Pons (tissue), 1 donor: ENCODE measurements at regions not wholly inside any gene's neighbourhood (a gene's known extent, or its start where the extent isn't known, plus 50 kb on each side); places are given as distances from the start of the nearest gene placed in this dataset.
A peak's percentile ranks its signal among the peaks of the same experiment; 100 is the strongest.

Source experiments
- DNase-seq: peaks from one replicate; pipeline ENCODE4 v3.0.0-alpha.2; 2016; ENCODE audit warnings: low spot score

DNA sequence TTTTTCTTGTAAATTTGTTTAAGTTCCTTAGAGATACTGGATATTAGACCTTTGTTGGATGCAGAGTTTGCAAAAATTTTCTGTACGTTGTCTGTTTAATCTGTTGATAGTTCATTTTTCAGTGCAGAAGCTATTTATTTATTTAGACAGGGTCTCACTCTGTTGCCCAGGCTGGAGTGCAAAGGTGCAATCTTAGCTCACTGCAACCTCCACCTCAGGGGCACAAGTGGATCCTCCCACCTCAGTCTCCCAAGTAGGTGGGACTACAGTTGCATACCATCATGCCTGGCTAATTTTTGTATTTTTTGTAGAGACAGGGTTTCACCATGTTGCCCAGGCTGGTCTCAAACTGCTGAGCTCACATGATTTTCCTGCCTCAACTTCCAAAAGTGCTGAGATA is 568.2 kb upstream of the REG3G start:
- no peak for DNase-seq

DNA sequence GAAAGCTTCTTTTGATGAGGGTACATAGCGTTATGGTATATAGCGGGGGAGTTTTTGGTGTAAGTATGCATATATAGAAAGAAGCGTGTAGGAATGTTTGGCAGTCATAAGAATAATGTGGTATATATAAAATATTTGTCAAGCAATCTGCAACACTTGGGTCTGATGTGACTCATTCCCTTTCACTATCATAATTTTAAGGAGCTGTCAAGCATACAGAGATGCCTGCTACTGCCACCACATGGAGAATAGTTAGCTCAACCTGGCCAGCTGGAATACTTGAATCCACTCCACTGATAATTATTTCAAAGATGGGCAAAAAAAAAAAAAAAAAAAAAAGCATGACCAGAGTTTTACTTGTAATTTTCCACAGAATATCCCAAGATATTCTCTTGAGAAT is 559.8 kb upstream of the REG3G start:
- peak; percentile 37 for DNase-seq

DNA sequence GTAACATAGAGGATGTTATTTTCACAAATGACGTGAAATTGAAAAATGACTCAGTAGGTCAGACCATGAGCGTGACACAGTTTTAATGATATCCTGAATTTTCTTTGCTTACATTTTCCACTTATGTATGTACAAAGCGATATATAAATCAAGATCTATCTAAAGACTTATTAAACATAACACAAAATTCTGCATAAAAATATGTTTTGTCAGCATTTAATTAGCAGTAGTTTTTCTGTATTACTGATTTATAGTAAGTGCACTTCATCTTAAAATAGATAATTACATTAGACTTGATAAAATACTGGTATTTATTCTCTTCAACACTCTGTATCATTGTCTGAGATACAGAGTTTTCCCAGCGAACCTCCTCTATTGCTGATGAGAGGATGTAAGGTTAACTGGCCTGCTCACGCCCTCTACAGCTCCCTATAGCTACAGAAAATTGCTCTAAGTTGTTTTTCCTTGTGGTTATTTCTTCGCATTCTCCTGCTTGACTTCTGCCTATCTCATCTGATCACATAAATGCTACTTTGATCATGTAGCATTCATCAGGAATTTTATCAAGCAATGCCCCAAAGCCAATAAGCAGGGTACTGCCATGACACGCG is 548.8 kb upstream of the REG3G start:
- peak; percentile 11 for DNase-seq

DNA sequence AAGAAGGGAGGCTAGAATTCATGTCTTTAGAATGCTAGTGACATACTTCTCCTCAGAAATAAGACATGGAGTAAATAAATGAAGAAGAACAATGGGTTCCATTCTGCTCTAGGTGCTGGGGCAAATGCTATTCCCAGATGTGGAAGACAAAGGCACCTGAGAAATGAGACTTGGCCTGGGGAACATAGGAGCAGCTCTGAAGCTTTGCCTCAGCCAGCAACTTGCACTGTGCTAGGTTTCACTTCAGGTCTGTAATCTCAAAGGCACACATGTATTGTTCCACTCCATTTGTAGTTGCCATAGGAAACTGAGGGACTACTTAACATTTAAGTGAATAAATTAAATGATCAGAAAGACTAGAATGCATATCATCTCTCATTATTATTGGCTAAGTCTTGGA is 538.9 kb upstream of the REG3G start:
- peak; percentile 32 for DNase-seq

DNA sequence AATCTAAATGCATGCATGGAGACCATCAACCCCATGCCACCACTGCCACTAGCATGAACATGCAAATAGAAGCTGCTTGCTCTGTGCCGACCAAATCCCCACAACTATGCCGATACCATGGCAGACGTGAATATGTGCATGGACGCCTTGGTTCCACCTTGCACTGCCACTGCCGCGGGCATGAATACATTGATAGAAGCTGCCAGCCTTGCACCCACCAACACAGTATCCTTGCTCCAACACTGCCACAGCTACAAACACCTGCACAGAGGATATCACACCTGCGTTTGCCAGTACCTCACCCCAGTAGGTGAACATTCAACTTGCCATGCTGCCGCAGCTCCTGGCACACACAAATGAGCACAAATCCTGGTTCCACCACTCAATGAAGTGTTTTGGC is 527.4 kb upstream of the REG3G start:
- DNase-seq, result no peak

DNA sequence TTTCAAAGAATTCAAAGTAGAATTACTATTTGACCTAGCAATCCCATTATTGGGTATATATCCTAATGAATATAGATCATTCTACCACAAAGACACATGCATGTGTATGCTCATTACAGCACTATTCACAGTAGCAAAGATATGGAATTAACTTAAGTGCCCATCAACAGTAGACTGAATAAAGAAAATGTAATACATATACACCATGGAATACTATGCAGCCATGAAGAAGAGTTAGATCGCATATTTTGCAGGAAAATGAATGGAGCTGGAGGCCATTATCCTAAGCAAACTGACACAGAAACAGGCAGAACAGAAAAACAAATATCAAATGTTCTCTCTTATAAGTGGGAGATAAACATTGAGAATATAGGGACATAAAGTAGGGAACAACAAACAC is 519.2 kb upstream of the REG3G start:
- DNase-seq, result no peak

DNA sequence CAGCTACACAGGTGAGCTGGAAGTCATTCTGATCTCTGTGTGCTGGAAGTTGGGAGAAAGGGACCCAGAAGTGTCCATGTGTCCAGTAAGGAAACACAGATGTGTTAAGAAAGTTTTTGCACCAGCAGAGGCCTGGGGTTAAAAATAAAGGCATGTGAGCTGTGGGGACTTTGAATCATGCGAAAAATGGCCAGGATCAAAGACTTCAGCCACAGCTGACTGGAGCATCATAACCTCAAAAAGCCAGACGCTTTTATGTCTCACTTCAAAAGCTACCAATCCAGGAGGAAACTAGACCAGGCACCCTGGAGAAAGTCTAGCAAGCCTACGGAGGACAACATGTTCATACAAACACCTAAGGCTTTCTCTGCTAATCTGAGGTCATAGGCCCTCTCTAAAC is 503.6 kb upstream of the REG3G start:
- DNase-seq, result no peak

DNA sequence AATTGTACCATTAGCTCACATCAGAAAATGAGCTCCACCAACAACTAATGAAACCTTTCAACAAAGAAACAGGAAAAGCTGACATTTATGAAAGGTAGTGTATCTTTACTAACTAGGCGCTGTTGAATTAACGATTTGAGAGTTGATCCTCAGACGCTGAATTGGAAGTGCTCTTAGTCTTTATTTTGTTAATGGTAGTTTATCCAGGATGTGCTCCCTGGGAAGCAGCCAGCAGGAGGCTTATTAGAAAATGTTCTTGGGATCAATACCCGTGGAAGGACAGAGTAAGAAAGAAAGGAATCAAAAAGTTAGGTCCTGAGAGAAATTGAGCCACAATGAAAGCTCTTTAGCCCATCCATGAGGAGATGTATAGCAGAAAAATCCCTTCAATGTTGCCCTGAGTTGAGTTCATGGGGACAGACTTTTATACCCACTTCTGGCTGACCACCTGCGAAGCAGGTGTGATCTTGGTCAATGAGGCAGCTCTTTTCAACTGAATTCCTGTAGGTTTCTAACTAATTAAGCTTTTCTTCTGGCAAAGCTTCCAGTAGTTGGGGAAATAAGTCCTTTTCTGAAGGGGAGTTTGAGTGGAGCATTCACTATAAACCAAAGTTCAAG is 492.6 kb upstream of the REG3G start:
- no peak for DNase-seq

DNA sequence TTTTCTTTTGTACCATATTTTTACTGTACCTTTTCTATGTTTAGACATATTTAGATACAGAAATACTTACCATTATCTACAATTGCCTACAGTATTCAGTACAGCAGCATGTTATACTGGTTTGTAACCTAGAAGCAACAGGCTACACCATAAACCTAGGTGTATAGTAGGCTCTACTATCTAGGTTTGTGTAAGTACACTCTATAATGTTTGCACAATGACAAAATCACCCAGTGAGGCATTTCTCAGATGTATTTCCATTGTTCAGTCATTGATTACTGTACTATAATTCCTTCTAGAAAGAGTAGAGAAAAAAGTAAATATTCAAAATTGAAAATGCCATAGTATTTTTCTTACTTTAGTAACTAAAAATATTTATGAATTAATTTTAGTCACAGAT is 490.1 kb upstream of the REG3G start:
- no peak for DNase-seq

DNA sequence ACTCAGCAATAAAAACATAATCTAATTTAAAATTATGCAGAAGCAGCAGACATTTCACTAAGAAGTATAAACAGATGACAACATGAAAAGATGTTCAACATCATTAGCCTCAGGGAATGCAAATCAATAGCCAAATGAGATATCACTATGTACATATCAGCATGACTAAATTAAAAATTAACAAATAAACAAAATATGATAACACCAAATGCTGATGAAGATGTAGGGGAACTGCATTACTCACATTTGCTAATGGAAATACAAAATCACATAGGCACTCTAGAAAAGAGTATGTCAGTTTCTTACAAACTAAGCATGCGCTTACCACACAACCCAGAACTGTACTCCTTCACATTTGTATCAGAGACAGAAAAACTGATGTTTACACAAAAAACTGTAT is 487.2 kb upstream of the REG3G start:
- no peak for DNase-seq

DNA sequence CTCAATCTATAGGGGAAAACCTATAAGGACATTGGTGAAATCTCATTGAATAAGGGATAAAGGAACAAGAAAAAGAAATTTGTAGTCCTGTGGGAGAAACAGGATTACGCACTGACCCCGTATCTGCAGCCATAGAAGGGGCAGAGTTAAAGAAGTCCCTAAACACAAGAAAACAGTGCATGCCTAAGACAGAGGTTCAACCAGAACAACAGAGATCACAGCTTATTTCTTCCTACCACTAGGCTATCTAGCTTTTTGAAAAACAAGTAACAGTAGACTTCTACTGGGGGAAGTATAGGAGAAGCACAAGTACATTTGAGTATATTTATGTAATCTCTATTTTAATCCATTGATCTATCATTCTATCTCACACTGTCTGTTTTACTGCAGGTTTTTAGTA is 485.2 kb upstream of the REG3G start:
- no peak for DNase-seq

DNA sequence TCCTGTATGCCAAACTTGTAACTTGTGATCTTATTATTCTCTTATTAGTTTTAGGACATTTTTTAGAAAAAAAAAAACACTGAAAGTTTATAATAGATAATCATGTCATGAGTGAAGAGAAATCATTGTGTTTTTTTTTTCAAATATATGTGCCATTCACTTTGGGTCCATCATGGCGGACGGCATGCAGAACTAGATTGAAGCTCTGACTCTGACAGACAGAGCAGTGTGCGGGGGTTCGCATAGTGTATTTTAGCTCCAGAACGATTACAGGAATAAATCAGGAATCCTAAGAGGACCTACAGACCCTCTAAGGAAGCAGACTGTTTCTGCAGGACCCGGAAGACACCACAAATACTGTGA is 484.4 kb upstream of the REG3G start:
- DNase-seq, result no peak

DNA sequence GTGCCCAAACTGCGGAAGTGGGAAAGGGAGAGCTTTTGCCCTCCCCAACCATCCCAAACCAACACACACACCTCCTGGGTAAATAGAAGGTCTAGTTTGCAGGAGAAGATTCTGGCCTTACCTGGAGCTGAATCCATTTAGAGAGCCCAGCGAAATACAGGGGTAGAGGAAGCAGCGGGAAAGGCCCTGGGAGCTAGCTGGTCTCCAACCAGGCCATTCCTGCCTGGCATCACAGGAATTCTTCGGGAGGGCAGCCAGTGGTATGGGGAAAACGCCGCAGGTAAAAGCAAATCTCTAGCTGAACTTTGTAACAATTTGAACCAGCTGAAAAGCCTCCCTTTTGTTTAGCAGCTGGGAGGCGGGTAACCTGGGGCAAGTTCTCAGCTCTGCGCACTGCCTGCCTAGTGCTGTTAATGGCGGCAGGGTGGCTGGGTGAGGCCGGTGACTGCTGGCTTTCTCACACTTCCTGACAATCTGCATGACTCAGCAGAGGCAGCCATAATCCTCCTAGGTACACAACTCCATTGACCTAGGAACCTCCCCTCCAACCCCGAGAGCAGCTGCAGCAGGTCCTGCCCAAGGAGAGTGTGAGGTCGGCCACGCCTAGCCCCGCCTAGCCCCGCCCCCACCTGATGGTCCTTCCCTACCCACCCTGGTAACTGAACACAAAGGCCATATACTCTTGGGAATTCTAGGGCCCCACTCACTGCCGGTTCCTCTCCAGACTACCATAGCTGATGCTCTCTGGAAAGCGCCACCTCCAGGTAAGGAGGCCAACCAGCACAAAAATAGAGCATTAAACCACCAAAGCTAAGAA is 483.8 kb upstream of the REG3G start:
- no peak for DNase-seq

DNA sequence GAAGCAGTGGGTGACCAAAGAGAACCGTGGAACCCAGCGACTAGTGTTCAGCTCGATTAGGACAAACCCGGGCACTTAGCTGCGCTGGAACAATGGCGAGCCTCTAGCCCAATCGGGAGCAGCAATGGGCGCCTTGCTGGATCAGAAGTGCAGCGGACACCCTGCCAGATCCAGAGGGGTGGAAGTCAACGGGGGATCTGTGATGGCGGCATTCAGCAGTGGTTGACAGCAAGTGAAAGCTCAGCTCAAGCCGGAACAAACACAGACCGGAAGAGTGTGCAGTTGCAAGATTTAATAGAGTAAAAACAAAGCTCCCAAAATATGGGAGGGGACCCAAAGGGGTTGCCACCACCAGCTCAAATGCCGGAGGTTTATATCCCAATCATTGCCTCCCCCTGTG is 478.7 kb upstream of the REG3G start:
- DNase-seq, result no peak

DNA sequence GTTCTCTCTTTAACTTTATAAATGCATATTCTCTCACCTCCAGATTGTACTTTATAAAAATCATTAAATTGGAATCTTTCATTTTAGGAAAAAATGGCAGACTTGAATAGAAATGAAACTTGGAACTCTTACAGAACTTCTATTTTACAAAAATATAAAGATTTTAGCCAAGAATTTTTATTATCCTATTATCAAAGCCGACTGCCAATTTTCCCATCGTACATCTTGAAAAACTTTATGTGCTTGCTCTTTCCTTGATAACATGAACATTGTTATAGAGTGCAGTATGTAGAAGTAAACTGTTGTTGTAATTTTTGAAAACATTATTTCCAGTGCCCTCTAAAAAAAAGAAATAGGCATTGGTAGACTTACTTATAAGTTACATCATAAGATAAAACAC is 475.7 kb upstream of the REG3G start:
- DNase-seq, result no peak

DNA sequence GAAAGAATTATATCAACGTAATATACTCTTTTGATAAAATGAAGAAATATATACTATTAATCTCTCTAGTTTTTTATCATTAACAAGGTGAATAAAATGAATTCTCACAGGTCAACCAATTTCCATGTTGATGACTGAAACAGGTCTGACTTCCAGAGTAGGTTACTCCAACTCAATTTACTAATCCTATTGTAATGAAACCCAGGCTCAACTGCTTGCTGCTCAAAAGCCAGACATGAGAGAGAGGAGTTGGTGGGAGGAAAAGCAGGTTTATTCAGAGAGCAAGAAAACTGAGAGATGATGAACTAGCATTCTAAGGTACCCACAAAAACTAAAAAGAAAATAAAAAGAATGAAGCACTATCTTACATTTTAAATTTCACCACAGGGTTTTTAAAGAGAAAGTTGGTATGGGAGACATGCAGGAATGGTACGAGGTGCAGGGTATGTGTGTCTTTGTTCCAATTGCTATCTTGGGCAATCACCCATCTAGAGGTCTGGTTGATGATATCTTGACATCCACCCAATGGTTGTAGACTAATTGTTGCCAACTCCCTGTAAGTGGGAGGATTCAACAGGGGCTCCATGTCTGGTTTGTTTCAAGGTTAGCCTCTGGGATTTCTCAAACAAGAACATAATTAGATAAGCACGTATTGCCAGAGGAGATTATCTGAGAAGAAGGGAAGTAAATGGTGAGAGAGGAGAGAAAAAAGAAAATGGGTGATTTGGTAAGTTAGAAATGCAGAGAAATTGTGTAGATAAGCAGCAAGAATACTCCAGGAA is 471.4 kb upstream of the REG3G start:
- no peak for DNase-seq

DNA sequence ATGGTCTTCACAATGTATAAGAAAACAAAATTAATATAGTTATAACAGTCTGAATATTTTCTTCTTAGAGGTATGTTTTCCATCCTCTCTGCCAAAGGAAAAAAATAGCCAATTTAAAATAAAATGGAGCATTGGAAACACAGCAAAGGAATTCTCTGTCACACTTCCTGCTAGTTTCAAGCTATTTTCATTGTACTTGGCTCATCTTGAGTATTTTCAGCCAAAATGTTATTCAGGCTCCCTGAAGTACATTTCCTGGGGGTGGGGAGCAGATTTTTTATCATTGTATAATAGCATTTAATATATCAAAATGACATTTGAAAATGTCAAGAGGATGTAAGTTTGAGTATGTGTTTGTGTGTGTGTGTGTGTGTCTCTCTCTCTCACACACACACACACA is 463.6 kb upstream of the REG3G start:
- DNase-seq, result no peak

DNA sequence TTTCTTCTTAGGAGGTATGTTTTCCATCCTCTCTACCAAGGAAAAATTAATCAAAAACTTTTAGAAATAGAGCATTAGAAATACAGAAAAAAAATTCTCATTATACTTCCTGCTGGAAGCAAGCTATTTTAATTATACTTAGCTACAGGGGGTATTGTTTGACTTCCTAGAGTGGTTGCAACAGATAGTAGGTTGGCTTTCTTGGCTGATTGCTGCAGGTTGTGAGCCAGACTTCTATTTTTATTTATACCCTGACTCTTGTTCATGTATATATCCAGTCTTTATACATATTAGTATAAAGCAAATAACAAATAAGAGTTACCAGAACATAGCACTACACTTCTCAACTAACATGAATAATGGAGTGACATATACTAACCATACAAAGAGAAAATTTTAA is 460.8 kb upstream of the REG3G start:
- no peak for DNase-seq

DNA sequence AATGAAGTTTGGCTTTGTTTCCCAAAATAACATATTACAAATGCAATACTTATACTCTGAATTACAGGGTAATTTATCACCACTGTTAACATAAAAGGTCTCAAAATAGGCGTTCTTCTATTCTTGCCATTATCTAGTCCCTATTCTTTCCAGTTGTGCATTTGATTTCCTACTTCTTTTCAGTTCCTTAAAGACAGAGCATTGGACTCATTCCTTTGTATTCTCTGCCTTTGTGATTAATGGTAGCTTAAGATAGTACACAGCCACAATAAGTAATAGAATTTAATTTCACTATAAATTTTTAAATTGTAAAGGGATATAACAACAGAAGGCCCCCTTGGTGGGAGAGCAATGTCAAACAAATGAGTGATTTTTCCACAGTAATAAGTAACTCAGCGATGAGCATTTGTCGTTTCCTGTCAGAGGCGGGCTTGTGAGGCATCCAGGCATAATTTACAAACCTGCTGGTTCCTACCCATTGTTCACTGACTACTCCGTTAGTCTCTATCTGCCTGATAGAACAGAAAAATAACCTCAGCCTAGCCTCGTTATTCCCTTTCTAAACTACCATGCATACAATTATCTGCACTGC is 456.6 kb upstream of the REG3G start:
- no peak for DNase-seq

DNA sequence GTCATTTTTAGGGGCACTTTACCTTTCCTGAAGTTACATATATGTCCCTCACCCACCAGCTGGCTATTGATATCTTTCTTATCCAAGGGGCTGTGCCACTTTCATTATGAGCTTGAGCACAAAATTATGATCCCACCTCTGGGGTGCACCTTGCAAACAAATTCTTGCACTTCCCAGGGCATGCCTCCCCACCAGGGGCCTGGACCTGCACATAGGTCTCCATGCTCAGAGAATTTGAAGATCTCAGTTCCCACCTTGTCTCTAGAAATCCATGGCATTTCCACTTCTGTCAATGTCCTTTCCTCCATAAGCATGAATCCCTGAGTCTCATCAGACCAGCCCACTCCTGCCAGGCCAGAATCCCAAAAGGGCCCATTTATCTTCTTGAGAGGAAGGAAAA is 449.1 kb upstream of the REG3G start:
- no peak for DNase-seq

DNA sequence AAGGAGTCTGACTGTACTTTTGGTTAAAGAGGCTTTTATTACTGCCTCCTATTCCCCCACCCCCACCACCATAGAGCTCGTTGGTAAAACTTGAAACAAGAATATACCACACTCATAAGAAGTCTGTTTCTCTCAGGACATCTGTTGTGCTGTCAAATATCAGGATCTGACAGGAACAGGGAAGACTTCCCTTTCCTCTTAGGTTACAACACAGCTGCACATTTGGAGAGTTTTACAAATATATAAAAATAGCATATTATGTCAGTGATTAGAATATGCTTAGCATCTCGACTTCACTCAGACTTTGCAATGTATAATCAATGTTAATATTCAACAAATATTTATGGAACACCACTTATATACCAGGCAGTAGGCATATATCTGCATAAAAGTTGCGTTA is 439.6 kb upstream of the REG3G start:
- no peak for DNase-seq

DNA sequence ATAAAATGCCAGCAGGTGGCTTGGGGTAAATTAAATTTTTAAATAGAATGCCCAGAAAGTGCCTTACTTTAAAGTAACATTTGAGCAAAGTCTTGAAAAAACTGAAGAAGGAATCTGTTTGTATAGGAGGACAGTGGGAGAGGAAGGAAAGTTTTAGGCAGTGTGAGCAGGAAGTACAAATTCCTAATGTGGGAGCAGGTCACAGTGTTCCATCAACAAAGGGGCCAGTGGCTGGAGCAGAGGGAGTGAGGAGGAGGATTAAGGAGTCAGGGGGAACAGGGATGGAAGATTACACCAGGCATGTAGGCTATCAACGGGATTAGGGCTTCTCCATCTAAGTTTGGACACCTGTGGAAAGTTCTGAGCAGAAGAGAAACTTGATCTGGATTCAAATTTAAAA is 439.2 kb upstream of the REG3G start:
- no peak for DNase-seq

DNA sequence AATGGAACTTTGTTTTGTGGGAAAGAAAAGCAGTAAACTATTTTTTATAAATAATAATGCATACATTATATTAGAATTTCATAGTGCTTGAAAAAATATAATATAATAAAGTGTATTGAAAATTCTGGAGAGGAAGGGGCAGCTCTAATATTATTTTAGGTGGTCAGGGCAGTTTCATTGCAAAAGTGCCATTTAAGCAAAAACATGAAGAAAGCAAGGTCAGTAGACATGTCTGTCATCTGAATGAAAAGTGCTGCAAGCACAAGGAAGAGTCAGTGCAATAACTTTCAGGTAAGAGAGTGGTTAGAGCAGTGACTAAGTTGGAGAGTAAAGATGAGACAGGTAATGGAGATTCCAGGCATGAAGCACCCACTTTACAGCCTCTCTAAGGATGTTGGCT is 435.6 kb upstream of the REG3G start:
- DNase-seq, result no peak
